GM21526 (cell line): ENCODE measurements at regions not wholly inside any gene's neighbourhood (a gene's known extent, or its start where the extent isn't known, plus 50 kb on each side); places are given as distances from the start of the nearest gene placed in this dataset.
"Not testable (repeated sequence)": the region's sequence is repeated elsewhere in the genome, so short reads cannot be mapped to it uniquely, and the experiment has no call there.

ENCODE experiments used
- ATAC-seq: cut with Tn5 transposase; IDR thresholded peaks from one replicate; pipeline ENCODE4 v1.9.1; 2021; ENCODE audit warnings: moderate library complexity; ENCODE audit not compliant: unreplicated experiment, low FRiP score

DNA sequence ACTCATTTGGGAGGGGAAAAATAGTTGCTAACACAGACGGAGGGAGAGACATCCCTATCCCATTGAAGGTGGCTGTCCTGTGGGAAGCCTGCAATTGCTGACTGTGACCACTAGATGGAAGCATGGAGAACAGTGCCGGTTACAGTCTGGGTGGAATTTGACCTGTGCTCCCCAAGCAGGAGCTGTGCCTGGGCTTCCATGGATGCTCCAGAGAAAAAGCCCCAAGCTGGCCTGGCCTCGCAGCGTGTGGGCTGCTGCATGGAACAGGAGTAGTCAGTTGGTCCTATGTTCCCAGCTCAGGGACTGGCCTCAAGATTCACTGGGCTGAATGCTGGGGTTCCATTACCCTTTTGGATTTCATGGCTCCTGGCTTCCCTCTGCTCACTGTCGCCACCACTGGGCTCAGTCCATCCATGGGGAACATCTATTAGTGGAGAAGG, 116.3 kb upstream of the CHD6 start:
- no peak for ATAC-seq

DNA sequence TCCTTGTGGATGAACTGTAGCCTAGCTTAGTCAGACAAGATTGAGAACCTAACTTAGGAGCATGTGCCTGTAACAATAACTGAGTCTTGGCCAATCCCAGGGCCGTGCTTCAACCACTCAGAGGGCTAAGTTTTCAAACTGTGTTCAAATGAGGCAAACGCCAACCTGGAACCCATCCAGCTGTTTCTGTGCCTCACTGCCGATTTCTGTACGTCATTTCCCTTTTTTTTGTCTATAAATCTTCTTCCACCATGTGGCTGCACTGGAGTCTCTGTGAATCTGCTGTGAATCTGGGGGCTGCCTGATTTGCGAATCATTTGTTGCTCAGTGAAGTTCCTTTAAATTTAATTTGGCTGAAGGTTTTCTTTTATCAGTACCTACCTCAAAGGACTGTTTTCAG, 115.0 kb upstream of the CHD6 start:
- ATAC-seq: no peak

DNA sequence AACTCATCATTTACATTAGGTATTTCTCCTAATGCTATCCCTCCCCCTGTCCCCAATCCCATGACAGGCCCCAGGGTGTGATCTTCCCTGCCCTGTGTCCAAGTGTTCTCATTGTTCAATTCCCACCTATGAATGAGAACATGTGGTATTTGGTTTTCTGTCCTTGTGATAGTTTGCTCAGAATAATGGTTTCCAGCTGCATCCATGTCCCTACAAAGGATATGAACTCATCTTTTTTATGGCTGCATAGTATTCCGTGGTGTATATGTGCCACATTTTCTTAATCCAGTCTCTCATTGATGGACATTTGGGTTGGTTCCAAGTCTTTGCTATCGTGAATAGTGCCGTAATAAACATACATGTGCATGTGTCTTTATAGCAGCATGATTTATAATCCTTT, 113.0 kb upstream of the CHD6 start:
- not testable (repeated sequence) for ATAC-seq

DNA sequence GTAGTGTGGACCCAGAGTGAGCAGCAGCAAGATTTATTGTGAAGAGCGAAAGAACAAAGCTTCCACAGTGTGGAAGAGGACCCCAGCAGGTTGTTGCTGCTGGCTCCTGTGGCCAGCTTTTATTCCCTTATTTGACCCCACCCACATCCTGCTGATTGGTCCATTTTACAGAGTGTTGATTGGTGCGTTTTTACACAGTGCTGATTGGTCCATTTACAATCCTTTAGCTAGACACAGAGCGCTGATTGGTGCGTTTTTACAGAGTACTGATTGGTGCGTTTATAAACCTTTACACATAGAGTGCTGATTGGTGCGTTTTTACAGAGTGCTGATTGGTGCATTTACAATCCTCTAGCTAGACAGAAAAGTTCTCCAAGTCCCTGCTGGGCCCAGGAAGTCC, 109.5 kb upstream of the CHD6 start:
- ATAC-seq: not testable (repeated sequence)

DNA sequence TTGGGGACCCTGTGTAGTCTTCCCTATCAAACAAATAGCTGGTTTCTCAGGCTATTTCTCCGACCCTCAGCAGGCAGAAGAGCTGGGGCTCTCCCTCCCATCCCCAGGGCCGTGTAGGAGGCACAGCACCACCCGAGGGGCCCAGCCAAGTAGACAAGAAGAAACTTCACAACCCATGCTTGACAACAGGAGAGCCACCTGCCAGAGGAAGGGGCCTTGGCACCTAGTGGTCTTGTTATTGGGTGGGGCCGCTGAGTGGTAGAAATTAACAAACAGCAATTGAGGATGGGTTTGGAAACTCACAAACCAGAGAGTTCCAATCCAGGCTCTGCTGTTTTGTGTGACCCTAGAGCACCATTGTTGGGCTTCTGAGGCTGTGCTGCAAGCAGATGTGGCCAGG, 108.5 kb upstream of the CHD6 start:
- no peak for ATAC-seq

DNA sequence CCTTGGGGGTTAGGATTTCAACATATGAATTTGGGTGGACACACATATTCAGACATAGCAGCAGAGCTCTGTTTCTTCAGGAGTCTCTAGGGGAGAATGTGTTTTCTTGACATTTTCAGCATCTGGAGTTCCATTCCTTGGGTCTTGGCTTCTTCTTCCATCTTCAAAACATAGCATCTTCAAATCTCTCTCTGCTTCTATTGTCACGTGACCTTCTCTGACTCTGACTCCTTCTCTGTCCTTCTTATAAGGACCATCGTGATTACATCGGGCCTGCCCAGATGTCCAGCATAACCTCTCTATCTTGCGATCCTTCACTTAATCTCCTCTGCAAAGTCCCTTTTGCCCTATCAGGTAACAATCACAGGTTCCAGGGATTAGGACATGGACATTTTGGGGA, 101.0 kb upstream of the CHD6 start:
- no peak for ATAC-seq

DNA sequence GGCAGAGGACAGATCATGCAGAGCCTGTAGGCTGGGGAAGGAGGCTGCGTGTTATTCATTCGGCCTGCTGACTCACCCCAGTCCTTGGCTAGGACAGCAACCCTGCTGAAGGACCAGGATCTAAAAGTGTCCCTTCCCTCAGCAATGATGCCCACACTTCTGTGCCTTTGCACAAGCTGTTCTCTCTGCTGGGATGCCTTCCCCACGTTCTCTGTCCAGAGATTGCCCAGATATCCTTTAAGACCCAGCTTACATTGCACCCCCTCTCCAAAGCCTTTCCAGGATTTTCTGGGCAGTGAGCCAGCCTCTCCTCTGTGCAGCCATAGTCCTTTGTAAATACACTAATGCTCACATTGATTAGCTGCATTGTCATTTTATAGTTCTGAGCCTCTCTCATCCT, 99.3 kb upstream of the CHD6 start:
- no peak for ATAC-seq

DNA sequence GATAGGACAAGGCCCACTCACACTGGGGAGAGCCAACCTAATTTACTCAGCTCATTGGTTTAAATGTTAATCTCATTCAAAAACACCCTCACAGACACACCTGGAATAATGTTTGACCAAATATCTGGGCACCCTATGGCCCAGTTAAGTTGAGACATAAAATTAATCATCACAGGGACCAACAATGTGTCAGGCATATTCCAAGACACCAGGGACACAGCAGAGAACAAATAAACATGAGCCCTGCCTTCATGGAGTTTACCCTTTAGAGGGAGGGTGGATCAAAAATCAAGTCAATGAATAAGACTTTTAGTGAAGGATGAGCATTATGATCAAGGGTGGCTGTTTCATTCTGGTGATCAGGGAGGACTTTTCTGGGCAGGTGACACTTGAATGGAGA, 98.7 kb upstream of the CHD6 start:
- no peak for ATAC-seq

DNA sequence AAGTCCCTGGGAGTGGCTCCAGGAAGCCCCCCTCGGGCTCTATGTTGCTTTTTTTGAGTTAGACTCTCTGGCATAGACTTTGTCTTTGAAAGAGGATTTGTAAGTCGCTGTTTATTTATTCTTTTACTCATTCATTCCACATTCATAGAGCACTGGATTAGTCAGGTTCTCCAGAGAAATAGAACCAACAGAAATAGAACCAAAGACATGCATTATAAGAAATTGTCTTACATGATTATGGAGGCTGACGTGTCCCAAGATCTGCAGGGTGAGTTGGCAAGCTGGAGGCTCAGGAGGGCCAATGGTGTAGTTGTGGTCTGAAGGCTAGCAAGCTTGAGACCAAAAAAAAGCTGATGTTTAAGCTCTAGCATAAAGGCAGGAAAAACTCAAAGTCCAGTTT, 98.3 kb upstream of the CHD6 start:
- ATAC-seq: no peak

DNA sequence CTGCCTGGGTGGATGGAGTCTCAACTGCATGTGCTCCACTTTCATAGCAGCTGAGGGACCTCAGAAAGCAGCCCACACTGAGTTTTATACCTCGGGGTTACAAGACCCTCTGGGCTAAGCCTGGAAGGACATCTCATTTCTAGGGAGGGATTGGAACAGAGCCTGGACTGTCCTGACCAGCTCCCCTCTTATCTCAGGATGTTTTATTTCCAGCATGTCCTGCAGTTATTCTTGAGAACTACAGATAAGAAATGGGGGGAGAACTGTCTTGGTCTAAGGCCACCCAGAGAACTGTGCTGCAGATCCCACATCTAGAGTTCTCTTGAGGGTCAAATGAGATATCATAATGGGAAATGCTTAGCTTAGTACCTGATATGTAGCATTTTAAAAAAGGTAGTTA, 97.3 kb upstream of the CHD6 start:
- no peak for ATAC-seq

DNA sequence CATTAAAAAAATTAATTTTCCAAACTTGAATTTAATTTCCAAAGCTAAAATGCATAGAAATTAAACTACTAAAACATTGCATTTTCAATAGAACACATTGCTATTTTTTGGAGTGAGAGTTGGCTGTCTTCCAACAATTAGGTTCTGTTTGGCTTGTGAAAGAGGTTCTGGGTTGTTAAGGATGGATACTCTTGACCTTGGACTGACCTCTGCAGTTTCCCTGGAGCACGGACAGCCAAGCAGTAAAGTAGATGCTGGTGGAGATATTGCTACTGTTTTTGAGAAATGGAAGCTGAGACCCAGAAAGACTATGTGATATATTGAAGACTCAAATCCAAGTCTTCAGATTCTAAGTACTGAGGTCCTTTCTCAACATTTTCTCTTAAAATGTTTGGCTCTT, 95.9 kb upstream of the CHD6 start:
- ATAC-seq: no peak

DNA sequence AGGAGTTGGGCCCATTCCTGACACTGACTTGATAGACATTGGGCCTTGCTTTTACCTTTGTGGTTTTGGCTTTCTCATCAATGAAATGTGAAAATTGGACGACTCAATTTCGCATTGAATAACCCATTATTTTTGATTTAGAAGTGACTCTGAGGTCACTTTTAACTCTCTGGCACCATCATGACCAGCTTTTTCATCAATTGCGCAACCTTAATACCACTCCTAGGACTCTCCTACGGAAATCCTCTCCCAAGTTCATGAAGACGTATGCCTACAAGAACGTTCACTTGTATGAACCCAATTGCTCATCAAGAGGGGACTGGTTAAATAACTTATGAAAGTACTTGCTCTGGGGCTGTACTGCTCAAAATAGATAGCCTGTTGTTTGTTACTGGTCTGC, 86.7 kb upstream of the CHD6 start:
- ATAC-seq: no peak

DNA sequence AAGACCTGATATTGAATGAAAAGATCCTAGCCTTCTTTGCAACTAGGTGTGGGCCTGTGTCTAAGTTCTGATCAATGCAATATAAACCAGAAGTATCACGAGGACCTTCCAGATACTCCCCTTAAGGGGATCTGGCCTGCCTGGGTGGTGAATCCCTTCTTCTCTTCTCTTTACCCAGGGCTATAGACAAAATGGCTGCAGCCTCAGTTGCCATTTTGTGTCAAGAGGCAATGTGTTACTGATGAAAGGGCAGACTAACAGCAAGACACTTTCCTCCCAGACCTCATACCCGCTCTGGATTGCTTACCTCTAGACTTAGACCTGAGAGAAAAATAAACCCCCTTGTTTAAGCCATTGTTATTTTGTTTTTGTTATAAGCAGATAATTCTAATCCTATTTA, 84.5 kb upstream of the CHD6 start:
- no peak for ATAC-seq

DNA sequence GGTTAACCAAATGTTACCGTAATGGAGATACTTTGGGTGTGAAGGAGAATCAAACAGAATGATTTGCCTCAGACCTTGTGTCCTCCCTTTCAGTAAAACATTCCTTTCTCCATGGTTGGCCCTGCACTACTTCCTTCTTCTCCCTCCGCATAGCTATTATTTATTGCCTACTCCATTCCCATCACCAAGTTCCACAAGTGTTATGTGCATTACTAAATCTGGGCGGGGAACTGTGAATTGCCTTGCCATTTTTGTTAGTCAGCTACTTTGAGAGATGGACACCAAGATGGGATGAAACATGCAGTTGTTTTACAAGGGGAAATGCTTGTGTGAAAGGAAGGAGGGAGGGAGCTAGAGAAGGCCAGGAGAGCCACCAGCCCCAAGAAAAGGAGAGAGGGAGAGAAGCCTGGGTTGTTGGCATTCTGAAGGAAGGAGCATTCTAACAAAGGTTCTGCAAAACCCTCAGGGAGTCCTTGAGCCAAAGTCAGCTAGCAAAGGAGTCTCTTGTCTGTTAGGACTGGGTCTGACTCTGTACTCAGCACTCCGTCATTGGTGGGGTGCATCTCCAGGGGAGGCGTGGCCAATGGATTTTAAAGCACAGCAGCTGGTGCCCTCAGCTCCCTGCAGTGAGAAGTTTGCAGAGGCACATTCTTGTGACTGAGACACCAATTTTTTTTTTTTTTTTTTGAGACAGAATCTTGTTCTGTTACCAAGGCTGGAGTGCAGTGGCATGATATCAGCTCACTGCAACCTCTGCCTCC, 83.6 kb upstream of the CHD6 start:
- no peak for ATAC-seq

DNA sequence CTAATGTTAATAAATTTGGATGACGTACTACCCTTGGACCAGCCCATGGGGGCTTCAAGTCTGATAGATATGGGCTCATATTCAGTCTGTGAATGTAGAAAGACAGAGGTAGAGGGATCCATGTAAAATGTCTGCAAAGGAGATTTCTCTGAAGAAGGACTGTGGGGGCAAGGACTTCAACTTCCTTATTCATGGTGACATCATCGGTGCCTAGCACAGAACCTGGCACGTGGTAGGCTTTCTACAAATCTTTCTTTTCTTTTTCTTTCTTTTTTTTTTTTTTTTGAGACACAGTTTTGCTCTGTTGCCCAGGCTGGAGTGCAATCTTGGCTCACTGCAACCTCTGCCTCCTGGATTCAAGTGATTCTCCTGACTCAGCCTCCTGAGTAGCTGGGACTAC, 81.5 kb upstream of the CHD6 start:
- not testable (repeated sequence) for ATAC-seq

DNA sequence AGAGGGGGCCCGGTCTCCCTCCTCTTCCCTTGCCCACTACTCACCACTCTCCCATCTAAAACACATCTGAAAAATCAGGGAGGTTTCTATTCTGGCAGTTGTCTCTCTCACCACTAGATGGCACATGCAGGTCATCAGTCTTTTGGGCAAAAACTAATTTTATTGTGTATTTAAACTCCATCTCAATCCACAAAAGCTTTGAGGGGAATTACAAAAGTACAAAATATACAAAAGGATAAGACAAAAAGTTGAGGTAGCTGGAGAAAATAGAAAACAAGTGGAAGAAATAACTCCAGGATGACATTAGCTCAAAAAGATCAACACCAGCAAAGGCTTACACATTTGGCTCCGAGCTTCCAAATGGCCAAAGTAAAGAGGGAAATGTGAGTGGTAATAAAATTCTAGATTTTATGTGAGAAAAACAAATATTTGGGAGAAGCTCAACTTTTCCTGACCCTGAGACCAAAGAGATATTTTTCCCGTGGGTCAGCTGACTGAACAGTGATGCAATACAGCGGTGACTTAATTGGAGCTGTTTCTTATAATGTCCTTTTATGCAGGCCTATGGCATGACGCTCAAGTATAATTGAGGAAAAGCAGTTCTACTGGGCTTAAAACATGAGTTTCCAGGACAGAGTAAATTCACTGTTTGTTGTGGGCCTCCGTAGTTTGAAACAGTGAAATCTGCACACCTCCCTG, 79.8 kb upstream of the CHD6 start:
- ATAC-seq: no peak

DNA sequence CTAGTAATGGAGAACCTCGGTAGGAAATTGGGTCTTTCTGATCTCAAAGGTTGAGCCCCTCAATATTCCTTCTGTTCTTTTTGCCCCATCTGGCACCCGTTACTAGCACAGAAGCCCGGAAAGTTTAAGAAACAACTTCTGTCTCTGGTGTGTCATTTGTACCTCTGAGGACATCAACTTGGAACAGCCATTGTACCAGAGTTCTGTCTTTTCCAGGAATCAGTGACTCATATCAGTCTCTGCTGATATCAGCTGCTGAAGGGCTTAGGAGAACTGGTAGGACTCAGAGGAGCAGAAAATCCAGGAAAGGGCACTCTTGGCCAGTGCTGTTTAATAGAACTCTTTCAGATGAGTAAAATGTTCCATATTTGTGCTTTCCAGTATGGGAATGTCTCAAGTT, 78.3 kb upstream of the CHD6 start:
- ATAC-seq: no peak

DNA sequence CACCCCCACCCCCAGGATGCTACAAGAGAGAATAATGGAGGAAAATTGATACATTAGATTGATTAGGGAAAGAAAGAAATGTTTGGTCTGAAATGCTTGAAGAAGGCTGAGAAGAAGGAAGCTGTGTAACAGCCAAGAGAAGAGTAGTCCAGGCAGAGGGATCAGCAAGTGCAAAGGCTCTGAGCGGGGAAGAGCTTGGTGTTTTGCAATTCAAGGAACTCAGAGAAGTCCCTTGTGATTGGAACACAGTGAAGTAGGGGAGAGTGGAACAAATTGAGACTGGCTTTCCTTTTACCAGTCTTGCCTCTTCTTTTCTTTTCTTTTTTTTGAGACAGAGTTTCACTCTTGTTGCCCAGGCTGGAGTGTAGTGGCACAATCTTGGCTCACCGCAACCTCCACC, 76.6 kb upstream of the CHD6 start:
- no peak for ATAC-seq

DNA sequence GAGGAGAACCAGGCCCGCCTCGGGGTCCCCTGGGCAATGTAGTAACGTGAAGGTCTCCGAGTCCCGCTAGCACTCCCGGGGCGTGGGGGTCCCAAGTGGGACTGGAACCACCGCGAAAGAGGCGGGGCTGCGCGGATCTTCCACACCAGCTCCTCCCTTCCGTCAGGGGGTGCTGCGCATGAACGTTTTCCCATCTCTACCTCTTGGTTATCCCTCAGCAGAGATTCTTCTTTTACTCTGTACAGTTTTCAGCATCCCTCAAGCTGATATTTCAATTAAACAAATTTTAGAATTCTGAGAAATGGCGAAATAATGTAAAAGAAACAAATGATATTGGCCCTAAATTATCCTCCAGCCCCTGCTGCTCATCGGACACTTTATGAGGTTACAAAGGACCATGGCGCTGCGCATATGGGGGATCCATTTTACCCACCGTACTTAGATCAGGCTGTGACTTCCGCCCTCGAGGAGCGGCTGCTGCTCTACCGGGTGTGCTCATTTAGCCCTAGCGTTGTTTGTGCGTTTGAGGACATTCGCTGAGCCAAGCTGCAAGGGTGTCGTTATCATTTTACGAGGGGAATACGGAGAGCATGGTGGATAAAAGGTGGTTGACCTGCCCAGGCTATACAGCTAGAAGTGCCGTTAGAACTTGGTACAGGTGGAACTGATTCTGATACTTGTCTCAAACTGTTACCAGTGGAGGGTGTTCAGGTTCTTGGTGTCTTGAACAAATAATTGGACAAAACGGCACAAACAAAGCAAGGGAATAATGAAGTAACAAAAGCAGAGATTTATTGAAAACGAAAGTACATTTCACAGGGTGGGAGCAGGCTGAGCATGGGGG, 75.2 kb upstream of the CHD6 start:
- ATAC-seq: peak; percentile 83

DNA sequence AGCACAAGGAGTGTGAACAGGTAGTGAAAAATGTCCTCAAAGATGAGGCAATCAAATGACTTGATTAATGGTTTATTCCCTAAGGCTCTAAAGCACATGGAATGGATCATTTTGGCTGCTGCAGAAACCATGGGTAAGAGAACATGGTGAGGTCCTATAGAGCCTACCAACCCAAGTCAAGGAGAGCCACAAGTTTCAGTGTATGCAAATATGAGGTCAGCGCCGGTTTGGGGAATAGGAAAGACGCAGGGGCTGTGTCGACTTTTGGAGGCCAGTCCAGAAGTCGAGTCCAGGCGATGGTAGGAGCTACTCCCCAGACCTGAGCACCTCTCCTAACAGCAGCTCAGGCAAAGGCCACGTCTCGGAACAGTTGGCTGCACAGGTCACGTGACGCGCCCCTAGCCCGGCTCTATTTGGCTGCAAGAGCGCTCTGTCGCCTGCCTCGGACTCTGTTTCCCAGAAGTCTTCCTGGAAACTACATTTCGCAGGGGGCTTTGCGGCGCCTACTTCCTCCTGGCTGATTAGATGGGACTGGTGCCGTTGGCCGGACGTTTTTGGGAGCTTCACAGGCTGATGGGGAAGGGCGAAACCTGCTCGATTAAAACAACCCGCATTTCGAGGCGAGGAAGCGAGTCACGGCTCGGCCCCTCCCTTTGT, 74.4 kb upstream of the CHD6 start:
- ATAC-seq: peak; percentile 51

DNA sequence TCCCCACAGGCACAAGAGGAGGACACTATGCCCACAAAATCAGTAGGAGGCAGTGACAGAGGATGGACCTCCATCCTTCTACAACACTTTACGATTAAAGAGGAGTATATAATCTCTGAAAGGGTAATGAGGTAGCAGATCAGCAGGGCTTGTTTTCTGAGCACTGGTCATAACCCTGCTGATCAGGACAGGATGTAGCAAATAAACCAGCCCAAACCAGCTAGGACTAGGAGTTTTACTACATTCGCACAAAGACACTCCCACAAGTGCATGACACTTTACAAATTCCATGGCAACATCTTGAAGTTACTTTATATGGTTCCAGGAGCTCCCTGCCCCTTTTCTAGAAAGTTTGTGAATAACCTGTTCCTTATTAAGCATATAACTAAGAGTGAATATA, 73.3 kb upstream of the CHD6 start:
- ATAC-seq: no peak
